ENCODE measurements at regions not wholly inside any gene's neighbourhood (a gene's known extent, or its start where the extent isn't known, plus 50 kb on each side); places are given as distances from the start of the nearest gene placed in this dataset.
"Not testable (repeated sequence)": the region's sequence is repeated elsewhere in the genome, so short reads cannot be mapped to it uniquely, and the experiment has no call there.

DNA sequence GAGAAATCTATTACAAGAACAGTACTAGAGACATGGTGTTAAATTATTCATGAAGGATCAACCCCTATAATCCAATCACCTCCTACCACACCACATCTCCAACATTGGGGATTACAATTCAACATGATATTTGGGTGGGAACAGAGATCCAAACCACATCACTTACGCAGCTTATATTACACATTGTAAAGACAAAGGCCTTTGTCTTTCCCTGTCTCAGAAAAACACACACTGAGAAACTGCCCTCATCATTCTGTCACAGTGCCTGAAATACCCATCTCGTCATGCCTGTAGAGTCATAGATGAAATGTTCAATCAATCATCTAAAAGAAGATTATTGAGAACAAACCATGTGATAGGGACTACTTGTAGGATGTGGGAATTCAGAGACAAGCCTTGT is 558.8 kb upstream of the GRIA3 start:
- intact Hi-C loops (cut with DNase I), result no loop called here
- DNase-seq (no peak), ATAC-seq (ENCODE audit: poor library complexity) (no peak)

DNA sequence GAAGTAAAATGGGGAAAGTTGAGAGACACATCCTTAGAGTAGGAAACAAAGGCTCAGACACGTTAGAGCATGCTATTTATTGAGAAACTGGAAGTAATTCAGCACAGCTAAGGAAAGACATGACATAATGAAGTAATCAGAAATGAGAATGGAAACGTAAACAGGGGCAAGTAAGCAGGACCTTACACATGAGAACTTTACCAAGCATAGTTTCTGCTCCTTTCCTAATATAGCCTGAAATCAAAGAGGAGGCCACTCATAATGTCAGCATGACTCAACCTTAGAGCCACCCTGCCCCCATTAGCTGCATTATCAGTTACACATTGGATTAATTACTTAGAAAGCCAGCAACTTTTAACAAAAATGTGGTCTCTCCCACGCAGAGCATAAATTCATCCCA is 558.3 kb upstream of the GRIA3 start:
- DNase-seq, result no peak
- ATAC-seq (ENCODE audit: poor library complexity), result no peak
- intact Hi-C loops (cut with DNase I), result no loop called here

GRCh38 chrX:122626871-122627270 is 557.2 kb upstream of the GRIA3 start:
- DNase-seq (no peak), ATAC-seq (ENCODE audit: poor library complexity) (no peak)
- intact Hi-C loops (cut with DNase I), result no loop called here

- ATAC-seq (ENCODE audit: poor library complexity) (no peak), DNase-seq (no peak)
- intact Hi-C loops (cut with DNase I), result no loop called here
These were observed 542.9 kb upstream of the GRIA3 start for GRCh38 chrX:122641136-122641535.

DNA sequence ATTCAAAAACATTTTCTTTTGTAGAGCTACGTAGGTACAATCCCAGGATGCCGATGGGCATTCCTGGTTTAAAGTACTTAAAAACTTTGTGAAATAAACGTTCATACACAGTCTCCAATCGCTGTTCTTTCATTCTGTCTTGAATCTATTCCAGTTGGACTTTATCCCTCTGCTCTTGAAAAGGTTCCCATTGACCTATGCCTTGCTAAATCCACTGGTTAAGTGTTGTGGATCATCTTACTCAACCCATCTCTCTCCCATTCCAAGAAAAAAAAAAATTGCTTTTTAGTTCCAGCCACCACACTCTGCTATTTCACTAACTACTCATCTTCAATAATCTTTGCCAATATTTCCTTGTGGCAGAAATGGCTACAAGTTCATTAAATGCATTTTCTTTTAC is 542.3 kb upstream of the GRIA3 start:
- DNase-seq, result no peak
- intact Hi-C loops (cut with DNase I), result no loop called here
- ATAC-seq (ENCODE audit: poor library complexity), result no peak

DNA sequence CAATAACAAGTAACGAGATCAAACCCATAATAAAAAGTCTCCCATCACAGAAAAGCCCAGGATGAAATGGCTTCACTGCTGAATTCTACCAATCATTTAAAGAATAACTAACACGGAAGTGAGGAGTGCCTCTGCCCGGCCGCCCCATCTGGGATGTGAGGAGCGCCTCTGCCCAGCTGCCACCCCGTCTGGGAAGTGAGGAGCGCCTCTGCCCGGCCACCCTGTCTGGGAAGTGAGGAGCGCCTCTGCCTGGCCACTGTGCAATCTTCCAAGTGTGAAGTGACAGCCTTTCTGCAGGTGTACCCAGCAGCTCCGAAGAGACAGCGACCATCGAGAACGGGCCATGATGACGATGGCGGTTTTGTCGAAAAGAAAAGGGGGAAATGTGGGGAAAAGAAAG is 528.8 kb upstream of the GRIA3 start:
- intact Hi-C loops (cut with DNase I), result not testable (repeated sequence)

DNA sequence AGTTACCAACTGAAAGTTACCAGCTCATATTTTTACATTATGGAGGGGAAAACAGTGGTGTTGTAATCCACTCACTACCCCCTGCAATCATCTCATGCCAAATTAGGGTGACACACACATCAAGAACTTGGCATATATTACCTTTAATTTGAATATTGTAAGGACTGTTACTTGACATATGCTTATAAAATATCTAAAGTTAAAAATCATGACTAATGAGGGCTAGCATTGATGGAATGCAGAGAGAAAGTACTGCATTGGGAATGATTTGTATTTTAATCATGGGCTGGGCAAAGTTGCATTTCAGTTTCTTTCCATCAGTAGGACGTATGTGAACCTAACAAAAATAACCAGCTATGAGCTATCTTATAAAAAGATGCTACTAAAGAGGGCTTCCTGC is 517.5 kb upstream of the GRIA3 start:
- DNase-seq, result no peak

More for the DNA sequence above, 528.8 kb upstream of the GRIA3 start:
- DNase-seq; ATAC-seq (ENCODE audit: poor library complexity): not testable (repeated sequence)

GRCh38 chrX:122667667-122668066 is 516.4 kb upstream of the GRIA3 start:
- DNase-seq (no peak), ATAC-seq (ENCODE audit: poor library complexity) (no peak)
- intact Hi-C loops (cut with DNase I), result no loop called here

More for the DNA sequence above, 517.5 kb upstream of the GRIA3 start:
- intact Hi-C loops (cut with DNase I), result no loop called here
- ATAC-seq (ENCODE audit: poor library complexity), result no peak

DNA sequence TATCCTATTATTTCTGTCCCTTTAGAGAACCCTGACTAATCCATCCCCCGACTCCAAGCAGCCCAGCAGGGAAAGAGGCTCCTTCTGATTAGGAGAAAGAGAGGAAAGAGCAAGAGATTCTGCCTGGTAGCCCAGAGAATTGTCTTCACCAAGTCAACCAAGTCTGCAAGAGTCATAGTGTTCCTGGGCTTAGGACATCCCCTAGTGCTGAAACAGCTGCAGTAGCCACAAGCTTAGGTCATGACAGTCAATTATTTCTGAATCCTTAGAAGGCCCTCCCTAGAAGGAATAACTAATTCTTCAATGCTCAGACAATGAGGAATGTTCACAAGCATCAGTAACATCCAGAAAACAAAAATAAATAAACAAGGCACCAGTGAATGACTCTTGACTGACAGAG is 480.3 kb upstream of the GRIA3 start:
- DNase-seq, result no peak
- no peak for ATAC-seq (ENCODE audit: poor library complexity)
- intact Hi-C loops (cut with DNase I), result no loop called here

DNA sequence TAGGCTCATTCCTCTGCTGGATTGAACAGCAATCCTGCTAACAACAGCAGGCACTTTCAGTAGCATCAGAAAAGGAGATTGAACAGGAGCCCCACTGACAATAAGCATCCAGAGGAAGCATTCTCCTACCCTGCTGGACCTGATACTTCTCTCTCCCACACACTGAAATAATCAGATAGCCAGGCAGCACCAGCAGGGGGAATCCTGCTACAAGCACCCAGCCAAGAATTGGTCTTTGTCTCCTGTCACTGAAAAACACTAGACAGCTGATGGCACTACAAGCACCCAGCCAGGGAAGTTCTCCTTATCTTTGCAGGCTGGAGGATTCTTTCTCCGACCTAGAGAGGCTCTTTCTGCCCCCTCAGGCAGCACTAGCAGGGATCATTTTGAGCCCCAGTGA is 444.3 kb upstream of the GRIA3 start:
- no peak for DNase-seq
- no peak for ATAC-seq (ENCODE audit: poor library complexity)
- intact Hi-C loops (cut with DNase I), result no loop called here

DNA sequence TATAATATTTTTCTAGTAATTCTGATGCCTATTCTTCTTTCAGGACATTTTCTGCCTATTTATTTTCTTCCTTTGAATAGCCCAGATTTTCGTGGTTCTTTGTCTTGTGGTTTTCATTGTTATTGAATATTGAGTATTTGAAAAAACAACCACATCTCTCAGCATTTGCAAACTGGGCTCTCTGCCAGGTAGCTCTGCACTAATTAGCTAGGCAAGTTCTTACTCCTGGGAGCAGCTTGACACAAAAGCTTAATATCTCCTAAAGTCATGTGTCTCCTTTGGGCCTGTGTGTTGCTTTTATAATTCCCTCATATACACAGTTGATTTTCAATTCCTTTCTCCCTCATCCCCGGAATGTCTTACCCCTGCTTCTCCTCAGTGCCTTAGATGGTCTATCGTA is 413.5 kb upstream of the GRIA3 start:
- intact Hi-C loops (cut with DNase I), result no loop called here
- DNase-seq (no peak), ATAC-seq (ENCODE audit: poor library complexity) (no peak)

DNA sequence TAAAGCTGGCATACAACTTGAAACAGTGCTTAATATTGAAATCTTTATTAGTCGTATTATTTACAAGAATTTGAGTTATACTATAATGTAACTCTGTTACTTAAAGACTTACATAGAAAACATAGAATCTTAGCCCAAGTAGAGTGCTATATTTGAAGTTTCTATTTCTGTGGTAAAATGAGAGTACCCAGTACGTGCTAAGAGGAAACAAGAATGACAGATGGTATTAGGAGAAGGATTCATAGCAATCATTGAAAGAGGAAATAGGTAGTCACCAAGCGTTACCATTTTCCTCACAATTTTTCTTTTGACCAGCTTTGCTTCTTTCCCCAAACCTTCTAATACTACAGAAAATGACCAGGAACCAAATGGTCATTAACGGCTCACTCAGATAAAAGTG is 412.1 kb upstream of the GRIA3 start:
- ATAC-seq (ENCODE audit: poor library complexity) (no peak), DNase-seq (no peak)
- intact Hi-C loops (cut with DNase I), result no loop called here

GRCh38 chrX:122777766-122778165 is 406.3 kb upstream of the GRIA3 start:
- ATAC-seq (ENCODE audit: poor library complexity), result no peak
- intact Hi-C loops (cut with DNase I), result no loop called here
- DNase-seq, result no peak

DNA sequence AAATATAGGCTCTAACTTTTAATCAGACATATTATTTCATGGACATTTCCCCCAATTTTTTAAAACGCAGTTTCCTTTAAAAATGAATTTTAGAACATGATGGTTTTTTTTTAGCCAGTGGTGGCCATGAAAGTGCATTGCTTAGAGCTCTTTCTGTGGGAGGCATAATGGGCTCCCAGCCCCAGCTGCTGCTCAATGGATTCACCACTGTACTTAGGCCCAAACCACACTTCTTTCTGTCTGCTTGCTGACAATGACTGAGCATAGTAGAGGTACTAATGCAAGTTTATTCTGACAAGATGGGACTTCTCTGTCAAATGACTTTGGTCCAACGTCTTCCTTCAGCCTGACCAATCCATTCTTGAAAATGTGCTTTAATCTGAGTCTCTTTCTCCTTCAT is 400.2 kb upstream of the GRIA3 start:
- intact Hi-C loops (cut with DNase I), result no loop called here
- DNase-seq (no peak), ATAC-seq (ENCODE audit: poor library complexity) (no peak)

DNA sequence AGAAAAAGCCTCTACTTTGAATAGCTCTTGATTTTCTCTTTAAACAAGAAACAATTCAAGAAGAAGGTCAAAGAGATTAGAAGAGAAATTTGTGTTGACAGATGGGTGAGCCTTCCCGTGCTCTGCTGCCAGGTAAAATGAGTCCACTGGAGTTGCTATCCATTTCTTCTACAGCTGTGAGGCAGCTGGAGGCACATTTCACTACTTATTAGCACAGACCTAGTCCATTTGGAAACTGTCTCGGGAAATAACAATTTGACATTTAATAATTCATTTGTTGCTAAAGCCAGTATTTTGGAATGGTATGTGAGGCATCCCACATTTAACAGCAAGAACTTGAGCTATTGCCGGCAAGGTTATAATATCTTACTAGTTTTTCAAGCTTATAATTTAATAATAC is 396.8 kb upstream of the GRIA3 start:
- DNase-seq (no peak), ATAC-seq (ENCODE audit: poor library complexity) (no peak)
- intact Hi-C loops (cut with DNase I), result no loop called here

DNA sequence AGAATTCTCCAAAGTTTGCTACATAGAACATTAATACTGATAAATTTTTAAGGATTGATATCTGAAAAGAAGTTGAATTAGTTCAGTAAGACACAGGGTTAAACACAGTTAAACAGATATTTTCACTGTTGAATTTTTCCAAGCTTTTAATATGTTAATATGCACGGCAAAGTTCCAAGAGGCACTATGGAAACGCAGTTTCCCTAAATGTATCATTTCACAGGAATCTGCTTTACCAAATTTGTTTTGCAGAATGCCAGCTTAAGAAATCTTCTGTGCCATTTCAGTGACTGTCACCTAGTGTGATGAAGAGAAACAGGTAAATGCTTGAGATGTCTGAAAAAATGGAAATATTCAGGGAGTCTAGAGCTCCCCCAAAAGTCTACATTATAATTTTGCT is 395.9 kb upstream of the GRIA3 start:
- no peak for DNase-seq
- ATAC-seq (ENCODE audit: poor library complexity), result no peak
- intact Hi-C loops (cut with DNase I), result no loop called here

DNA sequence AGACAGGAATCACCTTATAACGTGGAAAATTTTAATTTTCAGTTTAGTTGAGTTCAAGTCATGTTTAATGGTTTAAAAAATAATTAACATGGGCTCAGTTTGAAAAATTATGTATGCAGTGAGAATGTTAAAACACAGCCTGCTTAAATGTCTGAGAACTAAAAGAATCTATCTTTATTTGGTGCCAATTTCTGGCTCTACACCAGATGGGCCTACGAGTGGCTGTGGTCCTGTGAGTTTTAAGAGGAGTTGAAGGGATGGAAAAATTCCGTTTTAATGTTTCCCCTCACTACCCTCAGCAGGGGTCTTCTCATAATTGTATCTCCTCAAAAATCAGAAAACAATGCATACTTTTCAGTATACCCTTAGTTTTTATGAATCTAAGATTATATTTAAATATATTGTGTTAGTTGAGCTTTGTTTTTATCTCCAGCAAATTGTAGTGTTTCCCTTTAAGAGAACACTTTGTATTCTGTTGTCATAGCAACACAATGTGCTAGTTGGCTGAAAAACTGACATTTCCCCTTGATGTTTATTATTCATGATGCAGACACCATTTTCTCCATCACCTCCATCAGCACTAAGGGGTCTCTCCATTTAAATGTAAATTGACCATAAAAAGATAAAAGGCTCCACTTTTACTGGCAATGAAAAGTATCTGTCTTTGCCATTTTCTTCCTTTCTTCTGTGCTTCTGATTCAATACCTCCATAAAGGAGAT is 393.5 kb upstream of the GRIA3 start:
- no peak for ATAC-seq (ENCODE audit: poor library complexity)
- intact Hi-C loops (cut with DNase I), result no loop called here
- DNase-seq, result no peak

- ATAC-seq (ENCODE audit: poor library complexity) (no peak), DNase-seq (no peak)
- intact Hi-C loops (cut with DNase I), result no loop called here
These were observed 370.2 kb upstream of the GRIA3 start for GRCh38 chrX:122813876-122814275.

- intact Hi-C loops (cut with DNase I), result no loop called here
- DNase-seq (no peak), ATAC-seq (ENCODE audit: poor library complexity) (no peak)
These were observed 367.8 kb upstream of the GRIA3 start for GRCh38 chrX:122816288-122816687.

DNA sequence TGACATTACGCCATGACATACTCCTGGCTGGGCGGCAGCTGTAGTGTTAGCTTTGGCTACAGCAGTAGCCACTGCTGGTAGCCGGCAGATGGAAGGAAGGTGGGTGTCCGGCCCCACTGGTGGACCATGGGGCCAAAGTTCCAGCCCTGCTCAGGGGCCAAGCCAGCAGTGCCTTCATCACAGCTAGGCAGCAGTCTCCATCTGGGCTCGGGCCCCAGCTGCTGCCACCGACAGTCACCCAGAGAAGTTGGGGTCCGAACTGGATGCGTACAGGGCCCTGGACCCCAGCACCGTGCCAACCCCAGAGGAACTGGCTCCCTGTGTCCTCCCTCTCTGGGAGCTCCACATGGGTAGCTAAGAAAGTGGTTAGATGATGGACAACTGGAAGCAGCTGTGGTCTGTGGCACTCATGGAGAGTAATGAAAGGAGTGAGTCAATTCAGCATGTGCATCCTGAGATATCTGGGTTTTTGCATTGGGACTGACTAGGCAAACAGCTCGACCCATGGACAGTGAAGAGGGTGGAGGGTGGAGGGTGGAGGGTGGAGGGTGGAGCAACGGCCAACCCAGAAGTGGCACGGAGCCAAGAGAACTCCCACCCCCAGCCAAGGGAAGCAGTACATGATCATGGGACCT is 366.6 kb upstream of the GRIA3 start:
- DNase-seq (no peak), ATAC-seq (ENCODE audit: poor library complexity) (no peak)
- intact Hi-C loops (cut with DNase I), result no loop called here

- ATAC-seq (ENCODE audit: poor library complexity) (no peak), DNase-seq (no peak)
- intact Hi-C loops (cut with DNase I), result no loop called here
These were observed 366.0 kb upstream of the GRIA3 start for GRCh38 chrX:122818068-122818467.
